A549 (cell line): ENCODE measurements at regions not wholly inside any gene's neighbourhood (a gene's known extent, or its start where the extent isn't known, plus 50 kb on each side); places are given as distances from the start of the nearest gene placed in this dataset.

Experiments used
- ATAC-seq, 2 experiments: fragments of 200-7000 bp in 1 of 2; fragments of >200 bp in 1 of 2; cut with Nextera tagmentation in 1 of 2; cut with Tn5 transposase in 1 of 2; 3 replicates each; pipeline versions ENCODE4 v1.8.0 to v1.9.1; 2018 to 2020; ENCODE audit warnings: mild to moderate bottlenecking in 1 of 2, moderate library complexity in 1 of 2
- CTCF ChIA-PET: fragments of 300-600 bp; sonication (Branson Sonifier 250); formaldehyde crosslinking; extraction: SDS; loops from one replicate; lab custom pipeline; 2021; ENCODE audit warnings: antibody characterized with exemption, inconsistent platforms; lab: Yijun Ruan, JAX
- POLR2A ChIA-PET: fragments of 350-600 bp; formaldehyde crosslinking; extraction: SDS; loops from one replicate; lab custom pipeline; 2021; ENCODE audit warnings: antibody characterized with exemption, inconsistent platforms; lab: Yijun Ruan, JAX
- DNase-seq, 2 experiments: peaks; one replicate each; pipeline versions ENCODE4 v3.0.0 to v3.0.0-alpha.2; 2011 to 2016; ENCODE audit warnings: low read depth in 1 of 2, low spot score in 1 of 2
- FAIRE-seq: peaks from 2 replicates; lab custom pipeline; 2011; peaks lifted over from hg19 to GRCh38; lab: Jason Lieb, UNC
- H3K27ac ChIP-seq, 2 experiments: fragments of >200 bp; sonication (Bioruptor Twin); formaldehyde crosslinking; 3 replicates each; pipeline ENCODE4 v1.5.1; 2016 to 2017
- H3K4me1 ChIP-seq: fragments of >200 bp; sonication (Bioruptor Twin); formaldehyde crosslinking; 3 replicates; pipeline ENCODE4 v1.6.1; 2016
- H3K4me2 ChIP-seq: fragments of >200 bp; sonication (Bioruptor Twin); formaldehyde crosslinking; 3 replicates; pipeline ENCODE4 v1.6.1; 2016
- H3K4me3 ChIP-seq: fragments of >200 bp; sonication (Bioruptor Twin); formaldehyde crosslinking; 3 replicates; pipeline ENCODE4 v1.5.1; 2016
- H3K9me3 ChIP-seq: fragments of >200 bp; sonication (Bioruptor Twin); formaldehyde crosslinking; 3 replicates; pipeline ENCODE4 v1.6.1; 2016
- BCL3 ChIP-seq: fragments of >200 bp; sonication (Bioruptor Twin); formaldehyde crosslinking; IDR thresholded peaks from 3 replicates; pipeline ENCODE4 v1.6.1; 2016
- BHLHE40 ChIP-seq: IDR thresholded peaks from 2 replicates; pipeline ENCODE4 v1.6.1; 2012; ENCODE audit warnings: low read depth, low read length, inconsistent platforms
- CBX2 ChIP-seq: fragments of 200-600 bp; sonication (generic); IDR thresholded peaks from 2 replicates; pipeline ENCODE4 v1.6.1; 2016; ENCODE audit warnings: low read depth, mild to moderate bottlenecking, borderline replicate concordance
- CEBPB ChIP-seq, 2 experiments: fragments of >200 bp in 1 of 2; sonication (Bioruptor Twin) in 1 of 2; formaldehyde crosslinking in 1 of 2; IDR thresholded peaks; 2 replicates each; pipeline ENCODE4 v1.6.1; 2012 to 2016
- CHD2 ChIP-seq: fragments of 150-350 bp; IDR thresholded peaks from 2 replicates; pipeline ENCODE4 v1.6.1; 2014; ENCODE audit warnings: low read length; ENCODE audit not compliant: partially characterized antibody
- CHD4 ChIP-seq: fragments of 200-600 bp; sonication (generic); IDR thresholded peaks from 2 replicates; pipeline ENCODE4 v1.6.1; 2016; ENCODE audit warnings: antibody characterized with exemption, mild to moderate bottlenecking, borderline replicate concordance
- ESRRA ChIP-seq: fragments of 150-350 bp; IDR thresholded peaks from 2 replicates; pipeline ENCODE4 v1.6.1; 2014; ENCODE audit warnings: mild to moderate bottlenecking, low read length, borderline replicate concordance
- FOSL2 ChIP-seq, 2 experiments: fragments of 450-650 bp in 1 of 2; fragments of >200 bp in 1 of 2; sonication (Bioruptor Twin) in 1 of 2; formaldehyde crosslinking; IDR thresholded peaks; 2 replicates each; pipeline versions ENCODE4 v1.5.0 to v1.6.1; 2016 to 2020; ENCODE audit warnings: mild to moderate bottlenecking in 1 of 2, moderate library complexity in 1 of 2
- FOXS1 ChIP-seq: fragments of 250-450 bp; sonication (Bioruptor Pico); IDR thresholded peaks from 2 replicates; pipeline ENCODE4 v1.5.0; 2020; ENCODE audit warnings: mild to moderate bottlenecking, moderate library complexity
- HES2 ChIP-seq: fragments of >200 bp; sonication (Bioruptor Twin); formaldehyde crosslinking; IDR thresholded peaks from 2 replicates; pipeline ENCODE4 v1.6.1; 2016
- HEYL ChIP-seq: fragments of 250-450 bp; sonication (Bioruptor Pico); IDR thresholded peaks from 2 replicates; pipeline ENCODE4 v1.8.0; 2021; ENCODE audit warnings: mild to moderate bottlenecking, moderate library complexity
- HOXB5 ChIP-seq: fragments of 250-450 bp; sonication (Bioruptor Pico); IDR thresholded peaks from 2 replicates; pipeline ENCODE4 v1.5.0; 2020; ENCODE audit warnings: mild to moderate bottlenecking, moderate library complexity
- KDM1A ChIP-seq: fragments of 200-600 bp; sonication (generic); IDR thresholded peaks from 2 replicates; pipeline ENCODE4 v1.6.1; 2016; ENCODE audit warnings: low read depth, mild to moderate bottlenecking
- MAZ ChIP-seq: fragments of 150-350 bp; IDR thresholded peaks from 2 replicates; pipeline ENCODE4 v1.6.1; 2014; ENCODE audit warnings: antibody characterized with exemption, low read depth, low read length, borderline replicate concordance
- NFE2L2 ChIP-seq: fragments of 150-350 bp; conservative IDR thresholded peaks from 2 replicates; pipeline ENCODE4 v1.6.1; 2014; ENCODE audit warnings: low read length
- POLR2A ChIP-seq: IDR thresholded peaks from 2 replicates; pipeline ENCODE4 v1.6.1; 2012; ENCODE audit warnings: mild to moderate bottlenecking, low read length
- RARB ChIP-seq: fragments of 250-450 bp; sonication (Bioruptor Pico); IDR thresholded peaks from 2 replicates; pipeline ENCODE4 v1.8.0; 2021; ENCODE audit warnings: mild to moderate bottlenecking, moderate library complexity
- RCOR1 ChIP-seq: fragments of 150-350 bp; IDR thresholded peaks from 2 replicates; pipeline ENCODE4 v1.6.1; 2014; ENCODE audit warnings: antibody characterized with exemption, low read length, low read depth
- REST ChIP-seq: fragments of 200-600 bp; sonication (generic); IDR thresholded peaks from 2 replicates; pipeline ENCODE4 v1.6.1; 2016; ENCODE audit warnings: antibody characterized with exemption, mild to moderate bottlenecking, moderate library complexity
- SREBF2 ChIP-seq: fragments of 450-650 bp; IDR thresholded peaks from 2 replicates; pipeline ENCODE4 v1.6.1; 2014; ENCODE audit warnings: mild to moderate bottlenecking, moderate library complexity
- ZC3H11A ChIP-seq: fragments of 450-650 bp; IDR thresholded peaks from 2 replicates; pipeline ENCODE4 v1.6.1; 2014; ENCODE audit warnings: antibody characterized with exemption, mild to moderate bottlenecking
- WGBS: methylation state at CpG from one replicate; pipeline ENCODE4 v1.1.6; 2017; ENCODE audit errors: missing lambda C conversion rate; 5-methylcytosine and 5-hydroxymethylcytosine counted together

GRCh38 chr1:47694011-47694890 is 256.4 kb downstream of the FOXD2 start:
- H3K4me1 ChIP-seq, result no peaks in the 10 kb centered on the region
- POLR2A ChIA-PET, result no interaction called here
- WGBS, result 60% methylated on average over 7 of the region's 14 CpGs
- no peak overlapping the region for H3K4me3 ChIP-seq
- DNase-seq (no peak), FAIRE-seq (no peak), ATAC-seq (no peak)
- no peak overlapping the region for H3K4me2 ChIP-seq
- H3K27ac ChIP-seq, result no peak overlapping the region
- TF ChIP-seq HES2 (no peak), BCL3 (no peak), SREBF2 (no peak), RCOR1 (no peak), CHD4 (no peak), POLR2A (no peak), MAZ (no peak), HOXB5 (CRISPR knock-in tag) (no peak), CEBPB (IDR thresholded peaks at IDR 0.05) (no peak), CHD2 (no peak), KDM1A (no peak), RARB (CRISPR knock-in tag) (no peak), HEYL (CRISPR knock-in tag) (no peak)
- H3K9me3 ChIP-seq, result no peaks in the 10 kb centered on the region
- CTCF ChIA-PET, result interaction anchor here (1.4 to 1.5 kb wide), 2 partner anchors 11 to 16 kb away, joined by 5 to 8 read pairs; no protein-coding TSS in a partner anchor

GRCh38 chr1:47696404-47696736 is 258.5 kb downstream of the FOXD2 start:
- Histone ChIP-seq H3K4me2 (no peak overlapping the region), H3K9me3 (no peaks in the 10 kb centered on the region)
- TF ChIP-seq HES2 (no peak), SREBF2 (no peak), NFE2L2 (no peak)
- TF ChIP-seq, all 56 proteins: peak for 0
- FAIRE-seq, result no peak
- Histone ChIP-seq H3K27ac (no peak overlapping the region), H3K4me1 (no peaks in the 10 kb centered on the region), H3K4me3 (no peak overlapping the region)
- POLR2A ChIA-PET, result no interaction called here
- WGBS, result 100% methylated on average over 1 of the region's 1 CpG
- no peak for ATAC-seq
- CTCF ChIA-PET, result interaction anchor here (1.2 to 1.5 kb wide), 2 partner anchors 8 to 80 kb away, joined by 3 to 5 read pairs; no protein-coding TSS in a partner anchor
- no peak for DNase-seq

- no peak overlapping the region for H3K4me3 ChIP-seq
- DNase-seq (no peak), FAIRE-seq (no peak), ATAC-seq (no peak)
- H3K9me3 ChIP-seq, result no peaks in the 10 kb centered on the region
- POLR2A ChIA-PET, result no interaction called here
- H3K4me2 ChIP-seq, result no peak overlapping the region
- TF ChIP-seq HEYL (CRISPR knock-in tag), result no peak
- TF ChIP-seq BHLHE40, result no peak
- TF ChIP-seq ESRRA, result no peak
- no peak for TF ChIP-seq FOXS1 (CRISPR knock-in tag)
- TF ChIP-seq CBX2, result no peak
- no peak for TF ChIP-seq ZC3H11A
- TF ChIP-seq POLR2A, result no peak
- no peak for TF ChIP-seq REST
- no peak for TF ChIP-seq FOSL2 (IDR thresholded peaks at IDR 0.05)
- TF ChIP-seq FOSL2 (CRISPR knock-in tag; IDR thresholded peaks at IDR 0.05), result no peak
- no peak for TF ChIP-seq HOXB5 (CRISPR knock-in tag)
- no peak for TF ChIP-seq CHD2
- no peak overlapping the region for H3K27ac ChIP-seq
- H3K4me1 ChIP-seq, result no peaks in the 10 kb centered on the region
- WGBS, result 86% methylated on average over 4 of the region's 6 CpGs
- CTCF ChIA-PET, result interaction anchor here (1.2 to 3.7 kb wide), 2 partner anchors 81 to 259 kb away, joined by 3 to 12 read pairs; partner anchors contain the start of gene FOXD2
Measured at GRCh38 chr1:47696737-47697441, 259.0 kb downstream of the FOXD2 start.
